GM18867 (cell line): ENCODE measurements at regions not wholly inside any gene's neighbourhood (a gene's known extent, or its start where the extent isn't known, plus 50 kb on each side); places are given as distances from the start of the nearest gene placed in this dataset.

Experiments used
- ATAC-seq: cut with Tn5 transposase; IDR thresholded peaks from one replicate; pipeline ENCODE4 v1.9.1; 2021; ENCODE audit warnings: mild to moderate bottlenecking, moderate library complexity; ENCODE audit not compliant: unreplicated experiment

- no peak for ATAC-seq
These were observed 85.4 kb upstream of the KLF12 start for GRCh38 chr13:74219566-74219965.

- no peak for ATAC-seq
These were observed 84.1 kb upstream of the KLF12 start for GRCh38 chr13:74218291-74218690.

- ATAC-seq = no peak
These were observed 83.6 kb upstream of the KLF12 start for GRCh38 chr13:74217811-74218210.

GRCh38 chr13:74215420-74215819 is 81.2 kb upstream of the KLF12 start:
- no peak for ATAC-seq

GRCh38 chr13:74214321-74214720 is 80.1 kb upstream of the KLF12 start:
- no peak for ATAC-seq

- no peak for ATAC-seq
These were observed 76.6 kb upstream of the KLF12 start for GRCh38 chr13:74210693-74211393.

GRCh38 chr13:74206855-74207254 is 72.7 kb upstream of the KLF12 start:
- ATAC-seq = no peak

GRCh38 chr13:74206061-74206561 is 71.9 kb upstream of the KLF12 start:
- ATAC-seq = no peak

GRCh38 chr13:74205313-74205690 is 71.1 kb upstream of the KLF12 start:
- no peak for ATAC-seq

- no peak for ATAC-seq
These were observed 70.6 kb upstream of the KLF12 start for GRCh38 chr13:74204602-74205312.

- ATAC-seq = no peak
These were observed 69.4 kb upstream of the KLF12 start for GRCh38 chr13:74203576-74203975.

- ATAC-seq = no peak
These were observed 68.1 kb upstream of the KLF12 start for GRCh38 chr13:74202129-74202813.

GRCh38 chr13:74201530-74201929 is 67.3 kb upstream of the KLF12 start:
- no peak for ATAC-seq

GRCh38 chr13:74200081-74200480 is 65.9 kb upstream of the KLF12 start:
- no peak for ATAC-seq

GRCh38 chr13:74197677-74198429 is 63.6 kb upstream of the KLF12 start:
- ATAC-seq = no peak

- no peak for ATAC-seq
These were observed 60.6 kb upstream of the KLF12 start for GRCh38 chr13:74194846-74195245.

- ATAC-seq = no peak
These were observed 59.2 kb upstream of the KLF12 start for GRCh38 chr13:74193391-74193790.

GRCh38 chr13:74191410-74191809 is 57.2 kb upstream of the KLF12 start:
- ATAC-seq = no peak

- ATAC-seq = no peak
These were observed 56.8 kb upstream of the KLF12 start for GRCh38 chr13:74190999-74191398.

GRCh38 chr13:74187564-74187963 is 53.4 kb upstream of the KLF12 start:
- ATAC-seq = no peak

GRCh38 chr13:74184283-74184682 is 50.1 kb upstream of the KLF12 start:
- ATAC-seq = no peak
